K562 (cell line): ENCODE measurements at regions not wholly inside any gene's neighbourhood (a gene's known extent, or its start where the extent isn't known, plus 50 kb on each side); places are given as distances from the start of the nearest gene placed in this dataset.
A peak's percentile ranks its signal among the peaks of the same experiment; 100 is the strongest.

ENCODE experiments used
- ARID1B ChIP-seq: fragments of 450-650 bp; IDR thresholded peaks from 2 replicates; pipeline ENCODE4 v1.6.1; 2016; ENCODE audit warnings: antibody characterized with exemption, mild to moderate bottlenecking, inconsistent platforms
- BRF2 ChIP-seq: IDR thresholded peaks from 3 replicates; pipeline ENCODE4 v1.6.1; 2011; ENCODE audit warnings: borderline replicate concordance, mild to moderate bottlenecking; ENCODE audit not compliant: insufficient read length, insufficient read depth
- CTBP1 ChIP-seq: fragments of 450-650 bp; IDR thresholded peaks from 2 replicates; pipeline ENCODE4 v1.6.1; 2016; ENCODE audit warnings: borderline replicate concordance
- CTCF ChIP-seq, 3 experiments: IDR thresholded peaks in 2 of 3; conservative IDR thresholded peaks in 1 of 3; 2 replicates each; pipeline ENCODE4 v1.5.1; 2011 to 2012; ENCODE audit warnings: low read length in 3 of 3, mild to moderate bottlenecking in 3 of 3, control low read depth in 2 of 3, improper control_type of control experiment in 1 of 3, inconsistent platforms in 1 of 3, low read depth in 1 of 3, mixed read lengths in 1 of 3, moderate library complexity in 1 of 3; ENCODE audit not compliant: insufficient read depth in 2 of 3
- DPF2 ChIP-seq: fragments of 450-650 bp; IDR thresholded peaks from 2 replicates; pipeline ENCODE4 v1.6.1; 2016
- GTF3C2 ChIP-seq: IDR thresholded peaks from 3 replicates; pipeline ENCODE4 v1.6.1; 2011; ENCODE audit warnings: borderline replicate concordance, mild to moderate bottlenecking, moderate library complexity; ENCODE audit not compliant: insufficient read length; ENCODE audit errors: extremely low read depth
- JUN ChIP-seq, 2 experiments: sonication (generic) in 1 of 2; formaldehyde crosslinking in 1 of 2; IDR thresholded peaks; 2 replicates each; pipeline versions ENCODE4 v1.6.1 to v1.8.0; 2012 to 2022; ENCODE audit warnings: borderline replicate concordance in 2 of 2, mild to moderate bottlenecking in 2 of 2, improper control_type of control experiment in 1 of 2, low read depth in 1 of 2, low read length in 1 of 2, missing genetic modification reagents in 1 of 2
- MEIS2 ChIP-seq: fragments of 450-650 bp; IDR thresholded peaks from 2 replicates; pipeline ENCODE4 v1.6.1; 2014; ENCODE audit warnings: mild to moderate bottlenecking; ENCODE audit not compliant: partially characterized antibody
- POLR2B ChIP-seq: fragments of 450-650 bp; IDR thresholded peaks from 2 replicates; pipeline ENCODE4 v1.6.1; 2018; ENCODE audit warnings: low read depth; ENCODE audit not compliant: partially characterized antibody
- RFX5 ChIP-seq: IDR thresholded peaks from 2 replicates; pipeline ENCODE4 v1.6.1; 2011; ENCODE audit warnings: low read depth, mild to moderate bottlenecking, improper control_type of control experiment, low read length
- SAFB ChIP-seq: fragments of 200-400 bp; formaldehyde crosslinking; IDR thresholded peaks from 2 replicates; pipeline ENCODE4 v1.6.1; 2017; ENCODE audit warnings: low read depth, low read length, borderline replicate concordance
- SREBF1 ChIP-seq: fragments of 150-350 bp; IDR thresholded peaks from 2 replicates; pipeline ENCODE4 v1.6.1; 2014; ENCODE audit warnings: antibody characterized with exemption, low read depth, low read length, borderline replicate concordance
- SRSF9 ChIP-seq: fragments of 200-400 bp; formaldehyde crosslinking; IDR thresholded peaks from 2 replicates; pipeline ENCODE4 v1.6.1; 2017; ENCODE audit warnings: low read depth, low read length, borderline replicate concordance
- STAG1 ChIP-seq: sonication (generic); formaldehyde crosslinking; IDR thresholded peaks from 2 replicates; pipeline ENCODE4 v1.5.0; 2020; ENCODE audit warnings: missing genetic modification reagents, borderline replicate concordance
- THAP12 ChIP-seq: fragments of 250-450 bp; sonication (Bioruptor Pico); IDR thresholded peaks from 2 replicates; pipeline ENCODE4 v1.9.0; 2021; ENCODE audit warnings: mild to moderate bottlenecking, inconsistent platforms
- ZBTB1 ChIP-seq: sonication (generic); formaldehyde crosslinking; IDR thresholded peaks from 2 replicates; pipeline ENCODE4 v1.8.1; 2023; ENCODE audit warnings: missing genetic modification reagents, low read depth, mild to moderate bottlenecking, borderline replicate concordance
- ZNF449 ChIP-seq: fragments of 250-450 bp; sonication (Bioruptor Pico); IDR thresholded peaks from 2 replicates; pipeline ENCODE4 v1.8.0; 2022; ENCODE audit warnings: moderate library complexity, mild to moderate bottlenecking, inconsistent platforms

GRCh38 chr2:38462121-38462661 is 85.1 kb upstream of the ATL2 start (continued):
- peak; percentile 43; the same call in 1 of the 2 replicates for TF ChIP-seq DPF2
- no peak for TF ChIP-seq POLR2B
- no peak for TF ChIP-seq CTCF (IDR thresholded peaks at IDR 0.05 in 2 of 3, conservative IDR thresholded peaks at IDR 0.05 in 1 of 3; ENCODE audit: insufficient read depth in 2 of 3, low read depth in 1 of 3, low read length in 3 of 3)
- TF ChIP-seq JUN (IDR thresholded peaks at IDR 0.05; ENCODE audit: borderline replicate concordance, low read depth, low read length): peak; percentile 46; the same call in 1 of the 2 replicates
- TF ChIP-seq JUN (CRISPR knock-in tag; IDR thresholded peaks at IDR 0.05; ENCODE audit: borderline replicate concordance): no peak
- no peak for TF ChIP-seq GTF3C2
- TF ChIP-seq STAG1: no peak
- no peak for TF ChIP-seq SAFB
- TF ChIP-seq THAP12 (CRISPR knock-in tag): no peak
- TF ChIP-seq ZNF449 (CRISPR knock-in tag): no peak
- no peak for TF ChIP-seq SRSF9
- TF ChIP-seq ZBTB1 (CRISPR knock-in tag): 0 out of 2 replicates have a peak, but pooled peaks have one; percentile 52
- no peak for TF ChIP-seq RFX5
- TF ChIP-seq ARID1B: 0 out of 2 replicates have a peak, but pooled peaks have one; percentile 8
- no peak for TF ChIP-seq SREBF1
- no peak for TF ChIP-seq BRF2
- TF ChIP-seq CTBP1: 0 out of 2 replicates have a peak, but pooled peaks have one; percentile 33
- TF ChIP-seq MEIS2: peak; percentile 32
